Keratinocyte (primary cell): ENCODE measurements at regions not wholly inside any gene's neighbourhood (a gene's known extent, or its start where the extent isn't known, plus 50 kb on each side); places are given as distances from the start of the nearest gene placed in this dataset.

Experiments
- CTCF ChIP-seq, 3 experiments: IDR thresholded peaks in 1 of 3; conservative IDR thresholded peaks in 1 of 3; optimal IDR thresholded peaks in 1 of 3; 2 replicates in 2 of 3; 3 replicates in 1 of 3; pipeline versions ENCODE3 to v1.5.1; 2011; ENCODE audit warnings: low read length in 3 of 3, mild to moderate bottlenecking in 3 of 3, moderate library complexity in 2 of 3, control low read depth in 1 of 3, inconsistent platforms in 1 of 3; ENCODE audit not compliant: insufficient read depth in 2 of 3; ENCODE audit errors: extremely low read depth in 1 of 3
- EZH2 ChIP-seq: IDR thresholded peaks from one replicate; pipeline ENCODE4 v1.6.1; 2012; ENCODE audit warnings: inconsistent platforms, mild to moderate bottlenecking, low read length, moderate library complexity

DNA sequence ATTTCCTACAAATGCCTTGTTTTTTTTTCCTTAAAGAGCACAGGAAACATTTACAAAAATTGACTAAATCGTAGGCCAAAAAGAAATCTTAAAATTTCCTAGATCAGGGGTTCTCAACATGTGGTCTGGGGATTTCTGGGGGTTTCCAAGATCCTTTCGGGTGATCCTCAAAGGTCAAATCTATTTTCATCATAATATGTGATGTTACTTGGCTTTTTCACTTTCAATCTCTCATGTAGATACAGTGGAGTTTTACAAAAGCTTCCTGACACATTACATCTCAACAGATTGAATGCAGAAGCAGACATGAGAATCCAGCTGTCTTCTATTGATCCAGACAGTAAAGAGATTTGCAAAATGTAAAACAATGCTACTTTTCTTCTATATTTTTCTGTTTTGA lies 497.3 kb downstream of the INHBA start:
- TF ChIP-seq EZH2 = no peak
- TF ChIP-seq CTCF (optimal IDR thresholded peaks at IDR 0.05 in 1 of 3, IDR thresholded peaks at IDR 0.05 in 1 of 3, conservative IDR thresholded peaks at IDR 0.05 in 1 of 3; ENCODE audit: extremely low read depth in 1 of 3, insufficient read depth in 2 of 3, low read length in 3 of 3) = no peak
